ENCODE measurements at regions not wholly inside any gene's neighbourhood (a gene's known extent, or its start where the extent isn't known, plus 50 kb on each side); places are given as distances from the start of the nearest gene placed in this dataset.
A peak's percentile ranks its signal among the peaks of the same experiment; 100 is the strongest.

- dilution Hi-C loops (cut with MboI; ENCODE audit: extremely low pct_ligation_motif_present, low sequenced_read_pairs) (no loop called here), intact Hi-C loops (cut with micrococcal nuclease) (no loop called here)
- H4K20me1 ChIP-seq (replicated peaks; ENCODE audit: control insufficient read depth, extremely low read depth, insufficient read depth, low read length) = no peaks in the 10 kb centered on the region
- H3K36me3 ChIP-seq (ENCODE audit: control insufficient read depth in 2 of 2, extremely low read depth in 1 of 2, insufficient read depth in 2 of 2, low read length in 2 of 2) = no peaks in the 10 kb centered on the region
- BruUV-seq (replicated peaks) = no TSS peak
- H3K9ac ChIP-seq (replicated peaks; ENCODE audit: extremely low read depth, insufficient read depth, low read length) = no peak overlapping the region
- H3K9me1 ChIP-seq (replicated peaks; ENCODE audit: control insufficient read depth, extremely low read depth, insufficient read depth, low read length) = no peaks in the 10 kb centered on the region
- H3K9me3 ChIP-seq (replicated peaks; ENCODE audit: control insufficient read depth, insufficient read depth, low read length) = no peaks in the 10 kb centered on the region
- ChIA-PET CTCF (no interaction called here), POLR2A (no interaction called here)
- TF ChIP-seq MAX (IDR thresholded peaks at IDR 0.05; ENCODE audit: insufficient read depth, insufficient read length) (no peak), GATA2 (IDR thresholded peaks at IDR 0.05; ENCODE audit: insufficient read depth, insufficient read length, low read depth, low read length) (no peak), FOS (IDR thresholded peaks at IDR 0.05; ENCODE audit: borderline replicate concordance, insufficient read depth, low read length) (no peak), CTCF (IDR thresholded peaks at IDR 0.05; ENCODE audit: extremely low read depth in 1 of 2, insufficient read depth in 1 of 2, low read depth in 1 of 2, low read length in 2 of 2) (no peak), POLR2A (IDR thresholded peaks at IDR 0.05; ENCODE audit: low read depth, low read length) (no peak), MYC (IDR thresholded peaks at IDR 0.05; ENCODE audit: low read depth, low read length) (no peak), JUN (IDR thresholded peaks at IDR 0.05; ENCODE audit: borderline replicate concordance, insufficient read depth, insufficient read length, low read depth) (no peak), POLR2AphosphoS5 (IDR thresholded peaks at IDR 0.05; ENCODE audit: insufficient read depth, low read depth, low read length) (no peak), EZH2 (IDR thresholded peaks at IDR 0.05; ENCODE audit: borderline replicate concordance, low read depth, low read length, severe bottlenecking) (no peak)
- no peaks in the 10 kb centered on the region for H3K79me2 ChIP-seq (ENCODE audit: control insufficient read depth, insufficient read depth, low read length)
- no peak overlapping the region for H3K4me2 ChIP-seq (ENCODE audit: insufficient read depth, low read length)
- H3K4me3 ChIP-seq (replicated peaks in 1 of 3; ENCODE audit: insufficient read depth in 1 of 3, low read depth in 1 of 3, low read length in 3 of 3) = no peak overlapping the region
- DNase-seq (ENCODE audit: low read depth, low spot score) (no peak), FAIRE-seq (peak; percentile 21)
- H2AFZ ChIP-seq (ENCODE audit: low read depth, low read length) = no peak overlapping the region
- no peaks in the 10 kb centered on the region for H3K4me1 ChIP-seq (ENCODE audit: control insufficient read depth, extremely low read depth, insufficient read depth, low read length)
- H3K27ac ChIP-seq (ENCODE audit: insufficient read depth, low read depth, low read length) = no peak overlapping the region
- no peaks in the 10 kb centered on the region for H3K27me3 ChIP-seq (ENCODE audit: control insufficient read depth in 2 of 2, insufficient read depth in 2 of 2, low read length in 2 of 2)
Measured at GRCh38 chr5:124154714-124155113, 591.7 kb downstream of the ZNF608 start.

All from endothelial cell of umbilical vein (primary cell).